B cell (primary cell): ENCODE measurements at regions not wholly inside any gene's neighbourhood (a gene's known extent, or its start where the extent isn't known, plus 50 kb on each side); places are given as distances from the start of the nearest gene placed in this dataset.

ENCODE experiments used
- ATAC-seq: fragments of 200-7000 bp; cut with Tn5 transposase; one replicate; pipeline ENCODE4 v1.10.0; 2021; ENCODE audit warnings: low read depth, mild to moderate bottlenecking, moderate number of reproducible peaks, moderate library complexity
- CTCF ChIA-PET: fragments of 350-600 bp; sonication (Branson Sonifier 250); formaldehyde crosslinking; loops from one replicate; lab custom pipeline; 2021; ENCODE audit warnings: antibody characterized with exemption, inconsistent platforms; lab: Charles Lee
- POLR2A ChIA-PET: fragments of 350-600 bp; sonication (Branson Sonifier 250); formaldehyde crosslinking; loops from one replicate; lab custom pipeline; 2021; ENCODE audit warnings: antibody characterized with exemption; lab: Charles Lee
- DNase-seq: peaks from one replicate; pipeline ENCODE4 v3.0.0; 2013
- H2AFZ ChIP-seq: 2 replicates; pipeline ENCODE4 v1.6.1; 2012; ENCODE audit warnings: mild to moderate bottlenecking, low read depth, low read length; ENCODE audit not compliant: insufficient read depth, poor library complexity, severe bottlenecking
- H3K27ac ChIP-seq, 2 donors: 1 replicate in 1 of 2; 2 replicates in 1 of 2; pipeline ENCODE4 v1.5.1; 2012 to 2013; ENCODE audit warnings: low read length in 2 of 2, mild to moderate bottlenecking in 2 of 2, moderate library complexity in 1 of 2
- H3K27me3 ChIP-seq, 4 experiments: fragments of 200-600 bp in 1 of 4; sonication (generic) in 1 of 4; replicated peaks in 1 of 4; 1 replicate in 2 of 4; 2 replicates in 2 of 4; pipeline versions ENCODE4 v1.6.1 to v1.7.0; 2013 to 2016; ENCODE audit warnings: low read length in 3 of 4, mild to moderate bottlenecking in 2 of 4, mixed read lengths in 1 of 4, moderate library complexity in 1 of 4; ENCODE audit not compliant: insufficient read depth in 4 of 4, control insufficient read depth in 3 of 4; ENCODE audit errors: control extremely low read depth in 1 of 4
- H3K36me3 ChIP-seq, 2 experiments: replicated peaks in 1 of 2; 1 replicate in 1 of 2; 2 replicates in 1 of 2; pipeline versions ENCODE4 v1.6.1 to v1.7.1; 2013; ENCODE audit warnings: low read length in 1 of 2; ENCODE audit not compliant: insufficient read depth in 2 of 2, control insufficient read depth in 1 of 2; ENCODE audit errors: control extremely low read depth in 1 of 2, extremely low read depth in 1 of 2
- H3K4me1 ChIP-seq, 2 donors: fragments of 200-600 bp in 1 of 2; sonication (generic) in 1 of 2; 1 replicate in 1 of 2; 2 replicates in 1 of 2; pipeline versions ENCODE4 v1.5.1 to v1.6.1; 2013 to 2017; ENCODE audit warnings: low read length in 2 of 2; ENCODE audit not compliant: control insufficient read depth in 2 of 2, insufficient read depth in 2 of 2
- H3K4me2 ChIP-seq: replicated peaks from 2 replicates; pipeline ENCODE3; 2012; ENCODE audit warnings: mild to moderate bottlenecking, low read depth, low read length; ENCODE audit not compliant: poor library complexity, severe bottlenecking
- H3K4me3 ChIP-seq, 5 experiments: fragments of 200-600 bp in 1 of 5; sonication (generic) in 1 of 5; 1 replicate in 3 of 5; 2 replicates in 2 of 5; pipeline versions ENCODE4 v1.5.1 to v1.7.0; 2011 to 2016; ENCODE audit warnings: low read length in 4 of 5, mild to moderate bottlenecking in 4 of 5, low read depth in 2 of 5, control low read depth in 1 of 5, moderate library complexity in 1 of 5; ENCODE audit not compliant: insufficient read depth in 1 of 5; ENCODE audit errors: control extremely low read depth in 1 of 5, extremely low read depth in 1 of 5
- H3K79me2 ChIP-seq: fragments of 200-600 bp; sonication (generic); one replicate; pipeline ENCODE4 v1.6.0; 2016; ENCODE audit warnings: low read length; ENCODE audit not compliant: control insufficient read depth, insufficient read depth
- H3K9ac ChIP-seq: fragments of 200-600 bp; sonication (generic); 2 replicates; pipeline ENCODE4 v1.6.1; 2017; ENCODE audit warnings: mild to moderate bottlenecking, low read length, moderate library complexity
- H3K9me3 ChIP-seq, 3 donors: one replicate each; pipeline versions ENCODE4 v1.6.1 to v1.7.1; 2013; ENCODE audit warnings: low read length in 2 of 3; ENCODE audit not compliant: control insufficient read depth in 2 of 3, insufficient read depth in 1 of 3; ENCODE audit errors: control extremely low read depth in 1 of 3
- H4K20me1 ChIP-seq: 2 replicates; pipeline ENCODE4 v1.6.0; 2012; ENCODE audit warnings: mild to moderate bottlenecking, low read length; ENCODE audit not compliant: insufficient read depth, control insufficient read depth, poor library complexity, severe bottlenecking
- H3K27ac Mint-ChIP-seq: one replicate; pipeline ENCODE4 v1.8.0; 2021; ENCODE audit warnings: mixed read lengths
- H3K27me3 Mint-ChIP-seq: one replicate; pipeline ENCODE4 v1.8.0; 2021; ENCODE audit warnings: mixed read lengths
- H3K4me1 Mint-ChIP-seq: one replicate; pipeline ENCODE4 v1.8.0; 2021; ENCODE audit warnings: mixed read lengths
- H3K4me3 Mint-ChIP-seq: one replicate; pipeline ENCODE4 v1.8.0; 2021; ENCODE audit warnings: mixed read lengths
- H3K9me3 Mint-ChIP-seq: one replicate; pipeline ENCODE4 v1.8.0; 2022; ENCODE audit warnings: mixed read lengths; ENCODE audit not compliant: insufficient read depth
- EZH2 ChIP-seq: IDR thresholded peaks from 2 replicates; pipeline ENCODE4 v1.6.1; 2012; ENCODE audit warnings: borderline replicate concordance, low read depth, mild to moderate bottlenecking, moderate library complexity, low read length; ENCODE audit not compliant: insufficient read depth, poor library complexity, severe bottlenecking
- WGBS: methylation state at CpG from one replicate; pipeline ENCODE4 v1.1.5; 2013; ENCODE audit warnings: missing lambda C conversion rate; ENCODE audit not compliant: insufficient coverage; 5-methylcytosine and 5-hydroxymethylcytosine counted together
- intact Hi-C: fragments of 100-400 bp; cut with micrococcal nuclease; formaldehyde crosslinking; loops from one replicate; pipeline ENCODE4 v1.10.0; 2022
- TF ChIP-seq, protein P1 (sequence below): fragments of 200-600 bp; IDR thresholded peaks from one replicate; pipeline ENCODE4 v1.8.0; 2022; ENCODE audit warnings: antibody characterized with exemption, mild to moderate bottlenecking

- peaks cover 0 to 2% (median 0%) of the 10 kb centered on the region in 4 experiments for H3K27me3 ChIP-seq
- no peak for DNase-seq
- no peaks in the 10 kb centered on the region for H3K4me1 Mint-ChIP-seq
- no peak overlapping the region for H3K27ac ChIP-seq
- no peak overlapping the region for H2AFZ ChIP-seq
- intact Hi-C loops = no loop called here
- ChIA-PET CTCF (no interaction called here), POLR2A (no interaction called here)
- H3K9me3 ChIP-seq = no peaks in the 10 kb centered on the region
- no peaks in the 10 kb centered on the region for H4K20me1 ChIP-seq
- no peak overlapping the region for H3K9ac ChIP-seq
- H3K9me3 Mint-ChIP-seq = no peaks in the 10 kb centered on the region
- H3K79me2 ChIP-seq = no peaks in the 10 kb centered on the region
- no peaks in the 10 kb centered on the region for H3K36me3 ChIP-seq
- no peak overlapping the region for H3K4me3 Mint-ChIP-seq
- no CpG with 5 or more reads among the region's 3 CpGs for WGBS
- peaks cover 1% of the 10 kb centered on the region for H3K27me3 Mint-ChIP-seq
- no peak overlapping the region for H3K27ac Mint-ChIP-seq
- no peaks in the 10 kb centered on the region for H3K4me1 ChIP-seq
- no peak for TF ChIP-seq EZH2
- TF ChIP-seq, protein P1, sequence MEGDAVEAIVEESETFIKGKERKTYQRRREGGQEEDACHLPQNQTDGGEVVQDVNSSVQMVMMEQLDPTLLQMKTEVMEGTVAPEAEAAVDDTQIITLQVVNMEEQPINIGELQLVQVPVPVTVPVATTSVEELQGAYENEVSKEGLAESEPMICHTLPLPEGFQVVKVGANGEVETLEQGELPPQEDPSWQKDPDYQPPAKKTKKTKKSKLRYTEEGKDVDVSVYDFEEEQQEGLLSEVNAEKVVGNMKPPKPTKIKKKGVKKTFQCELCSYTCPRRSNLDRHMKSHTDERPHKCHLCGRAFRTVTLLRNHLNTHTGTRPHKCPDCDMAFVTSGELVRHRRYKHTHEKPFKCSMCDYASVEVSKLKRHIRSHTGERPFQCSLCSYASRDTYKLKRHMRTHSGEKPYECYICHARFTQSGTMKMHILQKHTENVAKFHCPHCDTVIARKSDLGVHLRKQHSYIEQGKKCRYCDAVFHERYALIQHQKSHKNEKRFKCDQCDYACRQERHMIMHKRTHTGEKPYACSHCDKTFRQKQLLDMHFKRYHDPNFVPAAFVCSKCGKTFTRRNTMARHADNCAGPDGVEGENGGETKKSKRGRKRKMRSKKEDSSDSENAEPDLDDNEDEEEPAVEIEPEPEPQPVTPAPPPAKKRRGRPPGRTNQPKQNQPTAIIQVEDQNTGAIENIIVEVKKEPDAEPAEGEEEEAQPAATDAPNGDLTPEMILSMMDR = peak; percentile 6
- no peak overlapping the region for H3K4me2 ChIP-seq
- H3K4me3 ChIP-seq = no peak overlapping the region
- no peak for ATAC-seq
These were observed 461.4 kb downstream of the GALR1 start for GRCh38 chr18:77711096-77711495.

- ATAC-seq (no peak), DNase-seq (no peak)
- TF ChIP-seq, protein P1 = no peak
- TF ChIP-seq EZH2 = no peak
- intact Hi-C loops = no loop called here
- Histone ChIP-seq H3K9me3 (no peaks in the 10 kb centered on the region), H3K79me2 (no peaks in the 10 kb centered on the region), H3K36me3 (no peaks in the 10 kb centered on the region), H3K4me1 (no peaks in the 10 kb centered on the region), H3K27me3 (peaks cover 0 to 2% (median 0%) of the 10 kb centered on the region in 4 experiments), H3K27ac (no peak overlapping the region), H2AFZ (no peak overlapping the region), H3K9ac (no peak overlapping the region), H3K4me3 (no peak overlapping the region), H3K4me2 (no peak overlapping the region), H4K20me1 (no peaks in the 10 kb centered on the region)
- CTCF ChIA-PET = no interaction called here
- no peaks in the 10 kb centered on the region for H3K4me1 Mint-ChIP-seq
- no peaks in the 10 kb centered on the region for H3K27me3 Mint-ChIP-seq
- H3K9me3 Mint-ChIP-seq = no peaks in the 10 kb centered on the region
- 96% methylated on average over 7 of the region's 8 CpGs for WGBS
- H3K27ac Mint-ChIP-seq = no peak overlapping the region
- H3K4me3 Mint-ChIP-seq = no peak overlapping the region
- POLR2A ChIA-PET = no interaction called here
These were observed 465.1 kb downstream of the GALR1 start for GRCh38 chr18:77714716-77715115.
